Gastroesophageal sphincter (tissue), 4 donors: ENCODE measurements at regions not wholly inside any gene's neighbourhood (a gene's known extent, or its start where the extent isn't known, plus 50 kb on each side); places are given as distances from the start of the nearest gene placed in this dataset.
"Not testable (repeated sequence)": the region's sequence is repeated elsewhere in the genome, so short reads cannot be mapped to it uniquely, and the experiment has no call there.

Experiments used
- ATAC-seq: fragments of 150-250 bp; one replicate; pipeline ENCODE4 v1.9.1; 2016; ENCODE audit warnings: mild to moderate bottlenecking, moderate library complexity
- H3K27ac ChIP-seq, 4 donors: fragments of 200-600 bp; sonication (generic) in 3 of 4; 1 replicate in 3 of 4; 2 replicates in 1 of 4; pipeline ENCODE4 v1.5.1; 2016 to 2019
- H3K27me3 ChIP-seq: fragments of 200-600 bp; sonication (generic); one replicate; pipeline ENCODE4 v1.5.1; 2019
- H3K36me3 ChIP-seq, 2 donors: fragments of 200-600 bp; sonication (generic); one replicate each; pipeline ENCODE4 v1.5.1; 2019; ENCODE audit warnings: control low read depth in 1 of 2
- H3K4me1 ChIP-seq, 3 donors: fragments of 200-600 bp; sonication (generic); 1 replicate in 2 of 3; 2 replicates in 1 of 3; pipeline ENCODE4 v1.5.1; 2016 to 2019; ENCODE audit warnings: control low read depth in 2 of 3
- H3K4me3 ChIP-seq, 2 donors: fragments of 200-600 bp; sonication (generic); one replicate each; pipeline ENCODE4 v1.5.1; 2019; ENCODE audit warnings: mild to moderate bottlenecking in 1 of 2, moderate library complexity in 1 of 2
- H3K9me3 ChIP-seq, 3 donors: fragments of 200-600 bp; sonication (generic); one replicate each; pipeline ENCODE4 v1.5.1; 2017 to 2019; ENCODE audit warnings: control low read depth in 2 of 3
- CTCF ChIP-seq, 4 experiments: fragments of 200-600 bp in 2 of 4; fragments of 450-650 bp in 2 of 4; sonication (generic) in 1 of 4; IDR thresholded peaks; one replicate each; pipeline ENCODE4 v1.5.1; 2017 to 2019; ENCODE audit warnings: antibody characterized with exemption in 4 of 4, mild to moderate bottlenecking in 2 of 4, moderate library complexity in 2 of 4
- EP300 ChIP-seq: sonication (generic); formaldehyde crosslinking; IDR thresholded peaks from one replicate; pipeline ENCODE4 v1.6.1; 2017; ENCODE audit warnings: antibody characterized with exemption, mild to moderate bottlenecking
- POLR2A ChIP-seq, 2 donors: fragments of 450-650 bp; IDR thresholded peaks; one replicate each; pipeline ENCODE4 v1.6.1; 2017; ENCODE audit warnings: antibody characterized with exemption in 2 of 2, mild to moderate bottlenecking in 2 of 2, moderate library complexity in 1 of 2
- POLR2AphosphoS5 ChIP-seq: sonication (generic); formaldehyde crosslinking; IDR thresholded peaks from one replicate; pipeline ENCODE4 v1.6.1; 2017; ENCODE audit warnings: antibody characterized with exemption
- WGBS, 2 donors: methylation state at CpG; one replicate each; pipeline ENCODE4 v1.1.5; 2018; ENCODE audit warnings: low coverage in 1 of 2; 5-methylcytosine and 5-hydroxymethylcytosine counted together

- Histone ChIP-seq H3K36me3 (no peaks in the 10 kb centered on the region), H3K4me3 (no peak overlapping the region), H3K27ac (no peak overlapping the region), H3K9me3 (no peaks in the 10 kb centered on the region), H3K27me3 (no peaks in the 10 kb centered on the region), H3K4me1 (peaks cover 0 to 18% (median 0%) of the 10 kb centered on the region in 3 donors)
- no peak for TF ChIP-seq EP300
- no peak for TF ChIP-seq POLR2AphosphoS5
- no peak for TF ChIP-seq CTCF (IDR thresholded peaks at IDR 0.05)
- TF ChIP-seq POLR2A (IDR thresholded peaks at IDR 0.05) = no peak
- ATAC-seq = no peak
- 67 to 89% methylated on average over 2 to 5 of the region's 5 CpGs for WGBS, 2 donors
Measured at GRCh38 chr3:25191673-25192072, 236.4 kb upstream of the RARB start.

- WGBS, 2 donors = 78 to 85% methylated on average over 3 to 5 of the region's 5 CpGs
Measured at GRCh38 chr3:25199567-25199966, 228.5 kb upstream of the RARB start.

GRCh38 chr3:25212736-25213135, 215.3 kb upstream of the RARB start:
- no peak overlapping the region for H3K4me3 ChIP-seq
- H3K27ac ChIP-seq = no peak overlapping the region
- no peak for ATAC-seq
- no peaks in the 10 kb centered on the region for H3K36me3 ChIP-seq
- TF ChIP-seq CTCF (IDR thresholded peaks at IDR 0.05) (no peak), POLR2AphosphoS5 (no peak), EP300 (no peak), POLR2A (IDR thresholded peaks at IDR 0.05) (no peak)
- 93% methylated on average over 7 of the region's 7 CpGs; no CpG with 5 or more reads in 1 of the 2 donors for WGBS, 2 donors
- no peaks in the 10 kb centered on the region for H3K4me1 ChIP-seq
- H3K27me3 ChIP-seq = no peaks in the 10 kb centered on the region
- no peaks in the 10 kb centered on the region for H3K9me3 ChIP-seq

More at GRCh38 chr3:25199567-25199966, 228.5 kb upstream of the RARB start:
- H3K27me3 ChIP-seq, H3K4me3 ChIP-seq, H3K9me3 ChIP-seq, H3K27ac ChIP-seq, ATAC-seq, H3K36me3 ChIP-seq, H3K4me1 ChIP-seq: not testable (repeated sequence)

- ATAC-seq = no peak
- H3K27ac ChIP-seq = no peak overlapping the region
- no peak overlapping the region for H3K4me3 ChIP-seq
- WGBS, 2 donors = 86 to 100% methylated on average over 1 to 2 of the region's 2 CpGs
- H3K9me3 ChIP-seq = no peaks in the 10 kb centered on the region
- no peaks in the 10 kb centered on the region for H3K27me3 ChIP-seq
- TF ChIP-seq CTCF (IDR thresholded peaks at IDR 0.05) = no peak
- TF ChIP-seq POLR2AphosphoS5 = no peak
- no peak for TF ChIP-seq EP300
- TF ChIP-seq POLR2A (IDR thresholded peaks at IDR 0.05) = no peak
- no peaks in the 10 kb centered on the region for H3K4me1 ChIP-seq
- H3K36me3 ChIP-seq = no peaks in the 10 kb centered on the region
Measured at GRCh38 chr3:25214034-25214433, 214.0 kb upstream of the RARB start.

- Histone ChIP-seq H3K27me3 (no peaks in the 10 kb centered on the region), H3K36me3 (no peaks in the 10 kb centered on the region), H3K4me1 (peaks cover 0 to 2% (median 0%) of the 10 kb centered on the region in 3 donors), H3K9me3 (no peaks in the 10 kb centered on the region), H3K4me3 (no peak overlapping the region), H3K27ac (no peak overlapping the region)
- ATAC-seq = no peak
- TF ChIP-seq CTCF (IDR thresholded peaks at IDR 0.05) (no peak), POLR2AphosphoS5 (no peak)
Measured at GRCh38 chr3:25218362-25218761, 209.7 kb upstream of the RARB start.

GRCh38 chr3:25226747-25227146, 201.3 kb upstream of the RARB start:
- H3K27me3 ChIP-seq = no peaks in the 10 kb centered on the region
- no peaks in the 10 kb centered on the region for H3K36me3 ChIP-seq
- TF ChIP-seq CTCF (IDR thresholded peaks at IDR 0.05) (no peak), POLR2A (IDR thresholded peaks at IDR 0.05) (no peak), POLR2AphosphoS5 (no peak), EP300 (no peak)
- 60 to 67% methylated on average over 1 of the region's 1 CpG for WGBS, 2 donors
- H3K4me3 ChIP-seq = no peak overlapping the region
- H3K27ac ChIP-seq = no peak overlapping the region
- H3K9me3 ChIP-seq = no peaks in the 10 kb centered on the region
- ATAC-seq = no peak
- H3K4me1 ChIP-seq = peaks cover 0 to 14% (median 0%) of the 10 kb centered on the region in 3 donors
